Spinal cord (tissue), 9 donors: ENCODE measurements at regions not wholly inside any gene's neighbourhood (a gene's known extent, or its start where the extent isn't known, plus 50 kb on each side); places are given as distances from the start of the nearest gene placed in this dataset.

Experiments used
- DNase-seq, 6 donors: peaks; one replicate each; pipeline versions ENCODE4 v3.0.0 to v3.0.0-alpha.2; 2013 to 2015; ENCODE audit warnings: low spot score in 6 of 6, low read depth in 4 of 6
- H3K27ac ChIP-seq: one replicate; pipeline ENCODE4 v1.5.1; 2013; ENCODE audit warnings: low read depth, low read length, control low read depth
- H3K27me3 ChIP-seq: one replicate; pipeline ENCODE4 v1.6.1; 2013; ENCODE audit warnings: low read length; ENCODE audit not compliant: control insufficient read depth, insufficient read depth
- H3K36me3 ChIP-seq: one replicate; pipeline ENCODE4 v1.6.1; 2013; ENCODE audit warnings: low read length; ENCODE audit not compliant: control insufficient read depth, insufficient read depth
- H3K4me1 ChIP-seq: one replicate; pipeline ENCODE4 v1.6.1; 2013; ENCODE audit warnings: low read length; ENCODE audit not compliant: control insufficient read depth, insufficient read depth
- H3K4me3 ChIP-seq: one replicate; pipeline ENCODE4 v1.5.1; 2013; ENCODE audit warnings: low read depth, low read length, control low read depth
- H3K9me3 ChIP-seq: one replicate; pipeline ENCODE4 v1.6.1; 2013; ENCODE audit warnings: low read length; ENCODE audit not compliant: control insufficient read depth, insufficient read depth
- WGBS: methylation state at CpG from one replicate; pipeline ENCODE4 v1.1.5; 2013; ENCODE audit warnings: missing lambda C conversion rate; ENCODE audit not compliant: insufficient coverage; 5-methylcytosine and 5-hydroxymethylcytosine counted together
- donor health status: healthy.

GRCh38 chr15:92336419-92336987, 57.2 kb upstream of the ST8SIA2 start:
- H3K9me3 ChIP-seq = peaks cover 4% of the 10 kb centered on the region
- no peaks in the 10 kb centered on the region for H3K36me3 ChIP-seq
- 95% methylated on average over 2 of the region's 2 CpGs for WGBS
- H3K27ac ChIP-seq = no peak overlapping the region
- peaks cover 5% of the 10 kb centered on the region for H3K4me1 ChIP-seq
- H3K4me3 ChIP-seq = no peak overlapping the region
- no peak for DNase-seq
- H3K27me3 ChIP-seq = peaks cover 3% of the 10 kb centered on the region

GRCh38 chr15:92339361-92339760, 54.3 kb upstream of the ST8SIA2 start:
- Histone ChIP-seq H3K27ac (no peak overlapping the region), H3K4me1 (peaks cover 14% of the 10 kb centered on the region), H3K36me3 (no peaks in the 10 kb centered on the region), H3K27me3 (peaks cover 16% of the 10 kb centered on the region), H3K4me3 (no peak overlapping the region), H3K9me3 (no peaks in the 10 kb centered on the region)
- WGBS = 100% methylated on average over 3 of the region's 3 CpGs
- no peak for DNase-seq
